22Rv1 (cell line): ENCODE measurements at regions not wholly inside any gene's neighbourhood (a gene's known extent, or its start where the extent isn't known, plus 50 kb on each side); places are given as distances from the start of the nearest gene placed in this dataset.
A peak's percentile ranks its signal among the peaks of the same experiment; 100 is the strongest.
"Not testable (repeated sequence)": the region's sequence is repeated elsewhere in the genome, so short reads cannot be mapped to it uniquely, and the experiment has no call there.

Source experiments
- H3K27ac ChIP-seq: fragments of 450-650 bp; 2 replicates; pipeline ENCODE4 v1.5.1; 2017
- CTCF ChIP-seq: fragments of 450-650 bp; IDR thresholded peaks from 2 replicates; pipeline ENCODE4 v1.5.1; 2017; ENCODE audit warnings: mild to moderate bottlenecking
- ZFX ChIP-seq: fragments of 450-650 bp; IDR thresholded peaks from 2 replicates; pipeline ENCODE4 v1.6.1; 2017; ENCODE audit warnings: antibody characterized with exemption, borderline replicate concordance

DNA sequence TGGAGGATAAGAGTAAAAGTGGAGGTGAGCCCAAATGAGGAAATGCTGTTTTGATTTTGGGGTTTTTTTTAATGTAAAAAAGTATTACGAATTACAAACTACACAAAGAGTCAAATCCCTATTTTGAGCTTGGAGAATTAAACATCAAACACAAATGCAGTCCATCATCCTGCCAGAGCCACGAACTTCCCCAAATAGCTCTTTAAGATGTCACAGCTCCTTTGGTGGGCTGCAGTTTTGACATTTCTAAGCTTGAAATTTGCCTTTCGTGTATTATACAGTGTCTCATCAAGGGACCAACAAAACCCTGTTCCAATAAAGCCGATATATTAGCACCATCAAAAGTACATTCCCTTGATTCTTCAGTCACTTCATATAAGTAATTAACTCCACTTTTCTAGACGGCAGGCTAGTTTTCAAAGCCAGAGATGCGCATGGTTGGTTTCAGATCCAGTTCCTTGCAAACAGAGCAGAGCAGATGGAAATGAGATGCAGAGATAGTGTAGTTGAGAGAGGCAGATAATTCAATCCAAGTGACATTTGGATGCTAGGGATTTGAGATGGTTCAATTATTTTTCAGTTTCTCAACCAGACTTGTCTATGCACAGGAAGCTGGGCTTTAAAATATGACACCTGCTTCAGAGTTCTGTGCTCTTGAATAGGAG lies 580.9 kb downstream of the EDEM1 start:
- TF ChIP-seq ZFX (no peak), CTCF (no peak)
- H3K27ac ChIP-seq, result no peak overlapping the region

DNA sequence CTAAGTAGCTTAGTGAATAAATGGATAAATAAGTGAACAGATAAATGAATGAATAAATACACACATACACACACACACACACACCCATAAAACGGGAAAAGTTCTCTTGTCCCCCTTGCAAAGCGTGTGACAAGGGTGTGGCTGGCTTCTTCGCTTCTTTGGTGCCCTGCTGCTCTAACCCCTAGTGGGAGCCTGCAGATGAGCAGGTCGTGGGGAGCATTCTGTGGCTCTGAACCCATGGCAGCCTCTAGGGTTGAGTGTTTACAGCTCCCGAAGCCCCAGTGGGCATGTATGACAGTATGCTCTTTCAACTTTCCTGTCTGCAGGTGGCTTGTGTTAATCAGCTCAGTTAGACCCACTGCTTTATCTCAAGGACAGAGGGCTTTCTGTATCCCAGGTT lies 582.3 kb downstream of the EDEM1 start:
- no peak overlapping the region for H3K27ac ChIP-seq
- TF ChIP-seq ZFX (no peak), CTCF (no peak)

DNA sequence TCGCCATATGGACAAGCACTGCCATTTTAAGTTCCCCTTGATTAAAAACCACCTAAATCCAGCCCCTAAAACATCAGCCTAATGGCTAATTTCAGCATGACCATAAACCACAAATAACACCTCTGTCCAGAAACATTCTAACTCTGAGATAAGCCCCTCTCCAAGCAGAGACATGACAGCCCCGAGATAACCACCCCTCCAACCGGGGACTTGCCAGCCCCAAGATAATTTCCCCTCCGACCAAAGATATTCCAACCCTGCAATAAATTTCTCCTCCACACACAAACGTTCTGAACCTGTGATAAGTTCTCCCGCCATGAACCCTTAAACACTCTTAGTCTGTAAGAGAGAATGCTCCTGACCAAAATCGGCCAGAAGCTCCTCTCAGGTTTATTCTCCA lies 586.8 kb downstream of the EDEM1 start:
- no peak overlapping the region for H3K27ac ChIP-seq
- TF ChIP-seq ZFX (no peak), CTCF (no peak)

GRCh38 chr3:5775100-5775499 lies 587.6 kb downstream of the EDEM1 start:
- H3K27ac ChIP-seq, result not testable (repeated sequence)

DNA sequence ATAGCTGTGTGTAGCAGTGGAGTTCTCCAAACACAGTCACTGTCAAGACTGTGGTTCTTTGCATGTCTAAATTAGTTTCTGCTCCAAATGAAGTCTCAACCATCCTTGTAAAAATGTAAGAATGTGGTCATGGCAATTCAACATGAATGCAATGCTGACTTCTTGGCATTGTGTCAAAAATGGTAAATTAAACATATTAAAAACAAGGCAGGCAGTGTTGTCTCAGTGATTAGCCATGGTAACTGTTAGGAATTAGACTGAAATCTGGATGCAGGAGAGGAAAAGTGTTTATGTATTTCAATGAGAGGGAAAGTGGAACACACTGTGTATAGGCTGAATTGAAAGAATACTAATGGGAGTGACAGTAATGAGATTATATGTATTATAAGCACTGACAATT lies 597.2 kb downstream of the EDEM1 start:
- H3K27ac ChIP-seq, result no peak overlapping the region
- TF ChIP-seq ZFX, result no peak
- no peak for TF ChIP-seq CTCF

GRCh38 chr3:5787861-5788488 lies 600.5 kb downstream of the EDEM1 start:
- peak; percentile 54 for TF ChIP-seq CTCF
- TF ChIP-seq ZFX, result no peak
- no peak overlapping the region for H3K27ac ChIP-seq

GRCh38 chr3:5788496-5788895 lies 601.0 kb downstream of the EDEM1 start:
- no peak overlapping the region for H3K27ac ChIP-seq
- TF ChIP-seq ZFX (no peak), CTCF (no peak)

GRCh38 chr3:5791558-5791957 lies 604.1 kb downstream of the EDEM1 start:
- no peak overlapping the region for H3K27ac ChIP-seq
- TF ChIP-seq CTCF (no peak), ZFX (no peak)
